HG03025 (cell line): ENCODE measurements at regions not wholly inside any gene's neighbourhood (a gene's known extent, or its start where the extent isn't known, plus 50 kb on each side); places are given as distances from the start of the nearest gene placed in this dataset.

Experiments
- ATAC-seq: cut with Tn5 transposase; IDR thresholded peaks from one replicate; pipeline ENCODE4 v1.9.1; 2021; ENCODE audit warnings: mild to moderate bottlenecking, moderate library complexity; ENCODE audit not compliant: unreplicated experiment, low FRiP score

DNA sequence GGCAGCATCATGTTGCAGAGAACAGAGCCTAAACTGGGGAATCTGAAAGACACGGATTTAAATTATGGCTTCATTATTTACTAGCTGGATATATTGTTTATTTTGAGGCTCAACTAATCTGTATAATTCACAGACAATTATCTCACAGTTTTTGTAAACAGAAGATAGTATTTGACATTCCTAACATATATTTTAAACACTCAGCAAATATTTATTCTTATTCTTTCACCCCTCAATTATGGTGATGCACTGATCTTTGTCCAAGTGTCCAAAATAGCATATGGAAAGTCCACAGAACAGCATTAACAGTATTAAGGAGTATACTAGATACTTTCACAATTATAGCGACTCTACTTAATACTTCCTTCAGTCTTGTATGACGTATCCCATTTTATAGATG is 257.0 kb downstream of the ADGRG6 start:
- no peak for ATAC-seq

DNA sequence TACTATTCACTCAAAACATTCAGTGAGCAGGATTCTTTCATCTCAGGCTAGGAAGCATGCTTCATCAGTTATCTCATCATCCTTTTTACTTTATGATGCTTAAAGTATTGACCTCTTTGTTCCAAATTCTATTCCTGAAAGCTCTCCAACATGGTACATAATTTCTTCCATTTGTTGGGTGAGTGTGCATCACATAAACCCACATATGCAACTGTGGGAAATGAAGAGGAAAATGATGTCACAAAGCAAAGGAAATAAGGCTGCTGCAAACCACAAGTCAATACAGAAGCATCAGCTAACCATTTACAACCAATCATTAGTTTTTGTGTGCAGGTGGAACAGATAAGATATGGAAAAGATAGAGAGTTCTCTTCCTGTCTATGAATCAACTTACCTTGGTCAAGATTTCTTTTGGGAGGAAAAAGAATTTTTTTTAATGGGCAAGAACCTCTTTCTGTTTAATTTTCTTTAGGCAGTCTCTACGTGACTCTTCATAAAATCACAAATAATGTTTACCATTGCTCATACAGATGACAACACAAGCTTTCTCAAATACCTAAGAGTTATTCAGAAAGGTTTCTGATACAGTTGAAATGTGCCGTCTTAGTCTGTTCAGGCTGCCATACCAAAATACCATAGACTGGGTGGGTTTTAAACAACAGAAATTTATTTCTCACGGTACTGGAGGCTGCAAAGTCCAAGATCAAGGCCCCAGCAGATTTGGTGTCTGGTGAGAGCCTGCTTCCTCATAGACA is 259.9 kb downstream of the ADGRG6 start:
- ATAC-seq = no peak

- no peak for ATAC-seq
Observed at GRCh38 chr6:142562865-142563264, 261.1 kb downstream of the ADGRG6 start.

GRCh38 chr6:142566628-142567396 is 265.0 kb downstream of the ADGRG6 start:
- peak; percentile 69 for ATAC-seq

DNA sequence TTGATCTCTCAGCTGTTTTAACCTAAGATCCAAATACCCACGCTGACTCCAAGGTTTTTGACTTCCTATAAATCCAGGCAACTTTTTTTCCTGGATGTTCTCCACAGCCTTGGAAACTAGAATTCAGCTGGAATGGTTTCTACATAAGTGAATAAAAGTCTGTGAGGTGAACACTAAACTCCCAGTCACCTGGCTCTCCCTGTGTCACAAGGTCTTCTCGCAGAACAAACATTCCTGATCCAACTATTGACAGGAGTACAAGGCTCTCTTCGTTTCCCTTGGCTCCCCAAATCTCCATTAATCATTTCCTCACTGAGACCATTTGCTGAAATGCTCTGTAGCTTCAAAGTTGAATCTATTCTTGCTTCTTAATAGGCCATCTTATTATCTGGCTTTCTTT is 265.7 kb downstream of the ADGRG6 start:
- ATAC-seq = no peak

GRCh38 chr6:142568857-142569597 is 267.2 kb downstream of the ADGRG6 start:
- ATAC-seq = no peak

GRCh38 chr6:142569676-142570075 is 267.9 kb downstream of the ADGRG6 start:
- no peak for ATAC-seq

- no peak for ATAC-seq
Observed at GRCh38 chr6:142570221-142570671, 268.4 kb downstream of the ADGRG6 start.

DNA sequence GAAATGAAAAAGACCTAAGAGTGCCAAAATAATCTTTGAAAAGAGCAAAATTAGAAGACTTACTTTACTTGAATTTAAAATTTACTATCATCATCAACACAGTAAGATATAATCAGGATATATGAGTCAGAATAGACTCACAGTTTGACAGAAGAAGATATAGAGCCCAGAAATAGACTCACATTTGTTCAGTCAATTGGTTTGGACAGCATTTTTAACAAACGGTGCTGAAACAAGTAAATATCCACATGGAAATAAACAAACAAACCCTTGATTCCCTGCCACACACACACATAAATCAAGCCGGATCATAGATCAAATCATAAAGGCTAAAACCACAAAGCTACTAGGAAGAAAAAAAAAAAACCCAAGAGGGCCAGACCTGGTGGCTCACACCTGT is 291.1 kb downstream of the ADGRG6 start:
- no peak for ATAC-seq

DNA sequence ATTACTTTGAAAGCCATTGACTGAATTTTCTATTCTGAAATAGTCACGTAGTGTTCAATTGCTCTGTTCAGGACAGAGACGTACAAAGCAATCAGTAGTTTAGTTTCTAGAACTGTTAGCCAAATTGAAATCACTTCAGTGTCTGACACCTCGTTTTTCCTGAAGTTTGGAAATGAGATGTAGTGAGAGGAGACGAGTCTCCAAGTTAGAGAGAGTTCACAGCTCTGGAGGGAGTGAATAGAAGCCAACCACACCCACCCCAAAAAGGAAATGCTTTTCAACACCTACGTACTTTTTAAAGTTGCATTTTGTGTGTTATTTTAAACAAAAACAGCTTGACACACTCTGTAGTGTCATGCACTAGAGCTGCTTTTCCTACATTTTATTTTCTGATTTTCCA is 296.0 kb downstream of the ADGRG6 start:
- no peak for ATAC-seq

DNA sequence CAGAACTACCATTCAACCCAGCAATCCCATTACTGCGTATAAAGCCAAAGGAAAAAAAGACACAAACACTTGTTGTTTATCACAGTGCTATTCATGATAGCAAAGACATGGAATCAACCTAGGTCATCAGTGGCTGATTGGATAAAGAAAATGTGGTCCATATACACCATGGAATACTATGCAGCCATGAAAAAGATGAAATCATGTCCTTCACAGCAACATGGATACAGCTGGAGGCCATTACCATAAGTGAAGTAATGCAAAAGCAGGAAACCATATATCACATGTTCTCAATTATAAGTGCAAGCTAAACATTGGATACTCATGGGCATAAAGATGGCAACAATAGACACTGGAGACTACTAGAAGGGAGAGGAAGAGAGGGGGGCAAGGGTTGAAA is 299.6 kb downstream of the ADGRG6 start:
- ATAC-seq = no peak

GRCh38 chr6:142602972-142603371 is 301.2 kb downstream of the ADGRG6 start:
- ATAC-seq = no peak

DNA sequence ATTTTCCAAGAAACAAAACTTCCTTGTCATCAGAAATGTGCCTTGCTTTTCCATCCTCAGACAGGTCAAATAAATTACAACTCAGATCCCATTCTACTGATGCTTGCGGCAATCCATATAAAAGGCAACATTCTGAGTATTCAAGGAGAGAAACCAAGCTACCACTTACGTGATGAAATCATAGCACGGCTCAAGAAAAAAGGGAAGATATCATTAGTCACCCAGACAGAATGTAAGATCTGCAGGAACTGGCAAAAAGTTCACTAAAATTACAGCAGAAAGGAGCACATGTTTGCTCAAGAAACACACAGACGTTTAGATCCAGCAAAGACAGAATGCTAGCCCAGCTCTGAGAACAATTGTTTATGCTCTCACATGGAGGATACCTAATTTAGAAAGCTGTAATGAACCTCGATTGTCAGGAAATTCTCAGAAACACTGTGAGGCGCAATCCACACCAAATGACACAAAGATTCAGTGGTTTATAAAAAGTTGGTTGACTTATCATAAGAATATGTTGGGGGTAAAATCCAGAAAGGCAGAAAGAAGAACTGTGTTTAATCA is 304.2 kb downstream of the ADGRG6 start:
- ATAC-seq = no peak

- no peak for ATAC-seq
Observed at GRCh38 chr6:142612956-142613355, 311.1 kb downstream of the ADGRG6 start.

DNA sequence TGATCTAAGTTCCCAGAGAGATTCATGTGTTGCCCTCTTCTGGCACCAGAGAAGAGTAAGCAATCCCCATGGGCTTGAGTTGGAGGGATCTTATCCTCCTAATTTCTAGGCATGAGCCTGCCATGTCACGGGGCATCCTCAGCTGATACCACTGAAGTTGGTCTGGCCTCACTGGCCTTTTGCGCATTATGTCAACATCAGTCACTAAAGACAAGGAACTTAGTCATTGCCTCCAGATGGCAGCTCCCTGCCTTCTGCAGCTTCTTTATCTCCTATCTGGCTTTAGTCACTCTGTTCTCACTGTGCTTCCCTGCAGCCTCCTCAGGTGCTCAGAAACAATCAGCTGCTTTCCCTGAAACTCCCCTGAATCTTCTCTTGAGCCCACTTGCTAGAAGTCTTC is 312.2 kb downstream of the ADGRG6 start:
- no peak for ATAC-seq

DNA sequence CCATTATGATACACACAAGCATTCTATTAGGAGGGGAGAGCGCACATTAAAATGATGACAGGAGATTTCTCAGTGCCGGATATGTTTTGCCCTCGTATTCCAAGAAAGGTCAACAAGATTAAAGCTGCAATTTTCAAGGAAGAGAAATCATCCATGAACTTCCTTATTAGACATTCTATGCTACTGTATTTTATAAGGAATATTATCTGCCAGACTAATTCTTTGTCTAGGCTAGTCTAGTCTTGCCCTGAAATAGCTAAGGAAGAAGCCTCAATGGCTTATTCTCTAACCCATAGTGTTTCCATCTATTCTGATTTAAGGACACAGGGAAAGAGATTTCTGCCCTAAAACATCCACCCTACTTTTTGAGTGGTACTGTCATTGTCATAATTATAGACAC is 315.4 kb downstream of the ADGRG6 start:
- ATAC-seq = no peak

DNA sequence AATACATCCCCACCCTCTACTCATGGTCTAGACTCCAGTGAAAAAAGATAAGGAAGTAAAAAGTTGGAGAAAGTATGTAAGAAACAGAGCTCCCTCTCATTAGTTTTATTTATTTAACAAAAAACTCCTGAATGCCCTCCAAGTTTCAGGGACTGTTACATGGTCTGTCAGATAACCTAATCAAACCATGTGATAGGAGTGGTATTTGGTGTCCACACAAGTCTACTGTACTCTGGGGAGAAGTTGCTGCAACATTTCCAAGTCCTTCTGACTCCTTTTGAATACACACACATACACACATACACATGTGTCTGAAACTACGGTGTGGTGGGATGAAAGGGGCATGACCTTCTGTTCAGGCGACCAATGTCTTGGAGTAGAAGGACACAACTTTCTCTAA is 320.0 kb downstream of the ADGRG6 start:
- no peak for ATAC-seq

GRCh38 chr6:142624978-142625715 is 319.8 kb downstream of the HIVEP2 start:
- no peak for ATAC-seq

- ATAC-seq = no peak
Observed at GRCh38 chr6:142627474-142627873, 317.5 kb downstream of the HIVEP2 start.
